ENCODE measurements at regions not wholly inside any gene's neighbourhood (a gene's known extent, or its start where the extent isn't known, plus 50 kb on each side); places are given as distances from the start of the nearest gene placed in this dataset.

- TF ChIP-seq TAF1 (IDR thresholded peaks at IDR 0.05; ENCODE audit: borderline replicate concordance, insufficient read depth, low read length), result no peak
- TF ChIP-seq SIN3A (IDR thresholded peaks at IDR 0.05; ENCODE audit: borderline replicate concordance, insufficient read depth, low read length), result no peak
- TF ChIP-seq REST (IDR thresholded peaks at IDR 0.05; ENCODE audit: insufficient read depth in 1 of 2, low read depth in 2 of 2, low read length in 2 of 2), result no peak
Measured at GRCh38 chr15:93882141-93882540, 349.2 kb upstream of the MCTP2 start.

Measured in PFSK-1 (cell line).